GM12891 (cell line): ENCODE measurements at regions not wholly inside any gene's neighbourhood (a gene's known extent, or its start where the extent isn't known, plus 50 kb on each side); places are given as distances from the start of the nearest gene placed in this dataset.

Source experiments
- POLR2A ChIP-seq: IDR thresholded peaks from 2 replicates; pipeline ENCODE4 v1.6.1; 2011; ENCODE audit warnings: low read depth, low read length, control low read depth
- POLR2AphosphoS5 ChIP-seq: IDR thresholded peaks from 2 replicates; pipeline ENCODE4 v1.6.1; 2011; ENCODE audit warnings: low read depth, low read length, control low read depth
- POU2F2 ChIP-seq: IDR thresholded peaks from 2 replicates; pipeline ENCODE4 v1.6.1; 2011; ENCODE audit warnings: low read depth, mild to moderate bottlenecking, control low read depth, low read length, moderate library complexity
- TAF1 ChIP-seq: IDR thresholded peaks from 2 replicates; pipeline ENCODE4 v1.6.1; 2011; ENCODE audit warnings: low read depth, low read length, control low read depth

DNA sequence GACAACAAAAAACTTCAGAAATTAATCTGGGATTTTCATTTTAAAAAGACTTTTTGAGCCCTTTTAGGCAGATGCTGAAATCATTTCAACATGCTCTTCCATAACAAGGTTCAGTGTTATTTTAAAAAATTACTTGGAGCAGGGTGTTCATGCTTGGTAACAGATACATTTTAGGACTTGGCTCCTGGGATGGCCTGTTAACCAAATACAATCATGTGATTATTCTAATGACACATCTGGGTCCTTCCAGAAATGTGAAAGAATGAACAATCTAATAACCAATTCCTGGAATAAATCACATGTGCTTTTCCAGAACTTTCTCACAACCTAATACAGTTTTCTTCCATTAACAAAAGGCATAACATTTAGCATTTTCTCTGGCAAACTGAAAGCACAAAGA, 379.8 kb upstream of the RUNX1 start:
- TF ChIP-seq TAF1 (no peak), POLR2A (no peak), POLR2AphosphoS5 (no peak), POU2F2 (no peak)
